D341Med (cell line): ENCODE measurements at regions not wholly inside any gene's neighbourhood (a gene's known extent, or its start where the extent isn't known, plus 50 kb on each side); places are given as distances from the start of the nearest gene placed in this dataset.

Experiments used
- DNase-seq: peaks from one replicate; pipeline ENCODE4 v3.0.0; 2012; ENCODE audit warnings: low spot score

DNA sequence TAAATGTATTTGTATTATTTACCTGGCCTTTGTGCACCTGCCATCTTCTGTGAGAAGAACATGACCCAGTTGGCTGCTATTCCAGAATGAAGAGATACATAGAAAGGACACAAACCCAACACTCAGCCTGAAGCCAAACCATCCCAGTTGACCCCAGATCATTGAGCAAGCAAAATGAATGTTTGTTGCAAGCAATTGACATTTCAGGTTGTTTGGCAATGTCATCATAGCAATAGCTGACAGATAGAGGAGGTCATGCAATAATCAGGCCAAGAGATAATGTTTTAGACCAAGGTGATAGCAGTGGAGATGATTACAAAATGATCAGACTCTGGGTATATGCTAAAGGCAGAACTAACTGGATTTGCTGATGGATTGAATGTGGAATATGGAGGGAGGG, 71.2 kb upstream of the TMEM164 start:
- DNase-seq: no peak

DNA sequence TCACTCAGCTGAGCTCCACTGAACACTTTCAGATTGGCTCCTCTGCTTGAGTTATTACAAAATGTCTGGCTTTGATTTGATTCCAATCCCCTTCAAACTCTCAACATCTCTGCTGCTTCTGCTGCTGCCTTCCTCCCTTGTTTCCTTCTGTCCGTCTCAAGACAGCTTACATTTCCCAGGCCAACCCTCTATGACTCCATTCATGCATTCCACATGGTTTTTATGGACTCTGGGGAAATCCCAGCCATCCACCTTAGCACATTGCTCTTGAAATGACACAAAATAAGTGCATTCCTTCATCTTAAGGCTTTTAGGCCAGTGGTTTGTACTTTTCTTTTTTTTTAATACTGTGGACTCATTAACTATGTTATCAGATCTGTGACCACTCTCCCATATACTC, 68.5 kb upstream of the TMEM164 start:
- no peak for DNase-seq

DNA sequence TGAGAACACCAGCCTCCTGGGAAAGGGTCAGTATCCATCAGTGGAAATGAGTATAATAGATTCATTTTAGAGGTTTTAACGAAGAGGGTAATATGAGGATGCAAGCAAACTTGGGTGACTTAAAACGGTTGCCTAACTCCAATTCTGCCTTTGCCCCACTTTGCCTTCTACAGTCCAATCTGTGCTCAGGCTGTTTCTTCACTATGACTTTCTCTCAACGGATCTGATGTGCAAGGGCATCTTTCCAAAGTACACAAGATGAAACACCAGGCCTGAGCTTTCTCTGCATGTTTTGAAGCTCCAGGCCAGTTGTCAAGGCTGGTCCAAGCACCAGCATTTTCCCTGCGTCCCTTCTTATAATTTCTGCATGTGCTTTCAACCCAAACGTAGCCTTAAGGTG, 68.0 kb upstream of the TMEM164 start:
- DNase-seq: no peak

DNA sequence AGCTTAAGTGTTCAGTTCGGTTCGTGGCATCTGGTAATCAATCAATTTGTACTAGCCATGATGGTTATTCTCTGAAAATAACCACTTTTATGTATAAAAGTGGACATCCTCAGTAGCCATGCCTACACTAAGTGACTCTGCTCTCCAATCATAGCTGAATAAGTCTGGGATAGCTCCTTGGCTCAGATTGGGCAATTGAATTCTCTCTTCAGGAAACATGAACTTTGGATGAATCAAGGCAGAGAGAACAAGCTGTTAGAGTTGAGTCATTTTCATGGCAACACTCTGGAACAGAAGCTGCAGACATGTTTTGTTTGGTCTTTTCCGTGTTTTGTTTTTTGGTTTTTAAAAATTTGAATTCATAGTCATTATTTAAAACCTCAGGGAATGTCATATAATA, 66.8 kb upstream of the TMEM164 start:
- no peak for DNase-seq

DNA sequence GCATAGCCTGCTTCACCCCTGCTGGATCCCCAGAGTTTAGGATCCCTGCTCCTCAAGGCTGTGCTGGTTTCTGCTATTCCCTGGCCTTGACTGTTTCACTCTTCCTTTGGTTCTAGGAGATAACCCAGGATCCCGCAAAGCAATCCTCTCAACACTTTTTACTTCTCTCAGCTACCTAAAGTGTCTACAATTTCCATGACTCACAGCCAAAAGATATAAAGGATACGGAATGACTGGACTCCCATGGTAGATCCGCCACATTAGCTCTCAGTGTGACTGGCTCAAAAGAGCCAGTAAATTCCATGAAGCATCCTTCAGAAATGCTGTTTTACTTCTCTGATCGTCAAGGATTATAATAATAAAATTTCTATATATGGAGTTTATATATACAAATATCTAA, 66.3 kb upstream of the TMEM164 start:
- no peak for DNase-seq

DNA sequence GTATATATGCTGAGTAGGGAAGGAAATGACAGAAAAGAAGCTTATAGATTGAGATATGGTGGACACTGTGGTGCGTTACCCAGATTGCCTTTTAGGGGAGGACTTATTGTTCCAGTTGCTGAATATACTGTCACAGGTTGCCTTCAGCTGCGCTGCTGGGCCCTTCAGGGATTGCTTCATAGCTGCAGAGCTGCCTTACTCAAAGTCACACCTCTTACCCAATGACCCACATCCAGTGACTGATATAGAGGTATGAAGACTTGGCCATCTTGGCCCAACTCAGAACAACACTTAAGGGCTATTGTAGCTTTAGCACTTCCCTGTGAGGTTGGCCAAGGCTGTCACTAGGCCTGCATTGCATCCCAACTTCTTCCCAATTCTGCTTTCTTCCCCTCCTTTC, 63.4 kb upstream of the TMEM164 start:
- DNase-seq: no peak

DNA sequence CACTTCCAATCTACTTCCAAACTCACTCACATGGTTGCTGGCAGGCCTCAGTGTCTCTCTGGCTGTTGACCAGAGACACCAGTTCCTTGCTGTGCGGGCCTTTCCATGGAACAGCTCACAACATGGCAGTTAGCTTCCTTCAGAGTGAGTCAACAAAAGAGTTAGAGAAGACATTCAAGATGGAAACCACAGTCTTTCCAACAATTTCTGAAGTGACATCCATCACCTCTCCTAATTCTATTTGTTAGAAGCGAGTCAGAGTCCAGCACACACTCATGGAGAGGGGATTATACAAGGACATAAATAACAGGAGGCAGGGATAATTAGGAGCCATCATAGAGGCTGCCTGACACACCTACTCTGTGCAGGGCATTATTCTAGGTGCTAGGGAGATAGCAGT, 62.5 kb upstream of the TMEM164 start:
- DNase-seq: no peak

DNA sequence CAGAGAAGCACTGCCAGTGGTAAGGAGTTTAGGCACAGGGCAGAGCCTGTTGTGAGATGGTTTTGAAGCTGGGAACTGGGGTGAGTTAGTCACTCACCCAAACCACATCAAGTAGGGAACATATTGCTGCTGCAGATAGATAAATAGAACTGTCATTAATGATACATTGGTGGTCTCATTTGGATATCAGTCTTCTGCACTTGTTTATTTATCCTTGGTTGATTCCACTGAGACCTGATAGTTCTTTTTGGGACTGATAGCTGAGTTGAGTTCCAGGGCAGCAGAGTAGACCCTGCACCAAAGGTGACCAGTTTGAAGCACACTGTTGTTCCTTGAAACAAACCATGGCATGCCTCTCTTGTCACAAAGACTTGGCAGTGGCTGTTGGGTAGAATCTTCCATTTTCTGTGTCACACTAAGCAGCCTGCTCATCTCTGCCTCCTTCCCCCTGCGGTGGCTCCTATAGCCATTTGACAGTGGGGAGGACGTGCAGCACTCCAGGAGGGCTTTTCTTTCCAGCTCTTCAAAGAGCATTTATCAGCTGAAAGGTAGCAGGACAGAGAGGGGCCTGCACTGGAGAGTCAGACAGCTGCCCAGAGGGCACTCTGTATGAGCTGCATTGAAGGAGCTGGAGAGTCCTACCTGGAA, 59.7 kb upstream of the TMEM164 start:
- no peak for DNase-seq

DNA sequence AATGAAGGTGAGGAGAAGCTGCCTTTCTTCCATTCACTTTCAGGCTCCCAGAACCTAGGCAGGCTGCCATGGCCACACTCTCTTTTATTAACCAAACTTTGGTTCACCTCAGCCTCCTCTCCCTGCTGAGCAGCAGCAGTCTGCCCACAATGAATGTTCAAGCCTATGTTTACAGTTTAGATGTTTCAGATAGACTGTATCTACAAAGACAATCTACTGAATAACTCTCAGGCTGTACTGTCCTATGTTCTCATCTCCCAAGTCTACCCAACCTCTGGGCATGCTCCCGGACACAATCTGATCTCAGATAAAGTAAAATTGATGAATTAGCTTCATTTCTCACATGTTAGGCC, 59.2 kb upstream of the TMEM164 start:
- no peak for DNase-seq

DNA sequence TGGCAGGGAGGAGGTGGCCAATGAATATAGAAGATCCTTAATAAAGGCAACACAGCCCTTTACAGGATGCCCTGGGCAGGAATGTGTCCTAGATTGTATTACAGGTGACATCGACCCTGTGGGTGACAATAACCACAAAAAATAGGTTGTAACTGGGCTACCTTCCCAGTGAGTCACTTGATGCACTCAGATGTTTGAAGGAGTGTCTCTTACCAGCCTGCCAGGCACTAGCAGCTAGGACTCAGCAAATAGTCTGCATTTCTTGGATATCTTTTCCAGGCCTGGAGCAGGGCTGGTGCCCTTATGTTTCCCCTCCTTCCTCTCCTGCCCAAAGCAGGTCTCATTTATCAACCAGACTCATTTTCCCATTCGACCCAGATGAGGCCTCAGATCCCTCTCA, 50.9 kb upstream of the TMEM164 start:
- DNase-seq: no peak

DNA sequence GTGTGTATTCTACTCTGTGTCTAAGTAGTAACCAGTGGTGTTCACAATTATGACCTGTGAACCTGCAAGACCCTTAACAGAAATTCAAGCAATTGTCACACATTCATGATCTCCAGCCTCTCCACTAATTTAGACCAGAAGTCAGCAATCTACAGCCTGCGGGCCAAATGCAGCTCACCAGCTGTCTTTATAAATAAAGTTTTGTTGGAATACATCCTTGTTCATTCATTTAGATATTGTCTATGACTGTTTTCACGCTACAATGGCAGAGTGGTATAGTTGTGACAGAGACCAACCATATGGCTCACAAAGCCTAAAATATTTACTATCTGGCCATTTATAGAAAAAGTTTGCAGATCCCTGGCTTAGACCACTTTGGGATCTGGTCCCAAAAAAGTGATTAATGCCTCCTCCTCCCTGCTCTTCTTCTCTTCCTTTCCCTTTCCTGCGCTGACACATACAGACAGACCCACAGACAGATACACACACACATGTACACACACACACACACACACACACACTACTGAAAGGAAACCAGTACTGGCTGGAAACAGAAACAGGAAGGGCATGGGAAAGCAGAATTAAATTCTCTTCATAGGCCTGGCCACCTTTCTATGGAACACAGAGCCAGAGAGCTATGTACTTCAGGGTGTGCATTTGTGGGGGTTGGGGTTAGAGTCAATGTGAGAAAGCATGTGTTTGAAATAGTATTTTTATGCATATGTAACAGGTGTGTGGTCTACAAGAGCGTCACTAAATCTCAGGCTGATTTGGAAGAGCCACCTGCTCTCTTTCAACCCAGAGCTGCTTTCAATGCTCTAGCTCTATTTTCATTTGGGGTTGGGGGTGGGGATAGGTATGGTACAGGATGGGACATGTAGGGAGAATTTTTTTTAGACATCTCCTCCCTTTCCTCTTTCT, 49.7 kb upstream of the TMEM164 start:
- no peak for DNase-seq
